K562 (cell line): ENCODE measurements at regions not wholly inside any gene's neighbourhood (a gene's known extent, or its start where the extent isn't known, plus 50 kb on each side); places are given as distances from the start of the nearest gene placed in this dataset.
"Not testable (repeated sequence)": the region's sequence is repeated elsewhere in the genome, so short reads cannot be mapped to it uniquely, and the experiment has no call there.

Source experiments
- ATAC-seq: fragments of 200-7000 bp; cut with Tn5 transposase; 3 replicates; pipeline ENCODE4 v1.9.1; 2020; ENCODE audit warnings: moderate library complexity
- BruUV-seq: library from RNA; stranded (reverse); fragments of 400-500 nt; replicated peaks from 2 replicates; lab custom pipeline; 2021; lab: Mats Ljungman, UMichigan
- CTCF ChIA-PET: fragments of 300-600 bp; formaldehyde crosslinking; extraction: SDS; loops from one replicate; lab custom pipeline; 2021; ENCODE audit warnings: low intra/inter-chr PET ratio; lab: Yijun Ruan, JAX
- POLR2A ChIA-PET: fragments of 300-600, 350-650 bp; sonication (Branson Sonifier 250); formaldehyde crosslinking; extraction: SDS; loops from one replicate; lab custom pipeline; 2021; ENCODE audit warnings: antibody characterized with exemption, inconsistent platforms; lab: Yijun Ruan, JAX
- DNase-seq, 4 experiments: peaks; one replicate each; pipeline versions ENCODE4 v3.0.0 to v3.0.0-alpha.2; 2011 to 2018; ENCODE audit warnings: low spot score in 3 of 4, mixed read lengths in 3 of 4; ENCODE audit errors: extremely low read depth in 1 of 4
- FAIRE-seq: peaks from 2 replicates; lab custom pipeline; 2011; peaks lifted over from hg19 to GRCh38; lab: Jason Lieb, UNC
- H2AFZ ChIP-seq: 2 replicates; pipeline ENCODE4 v1.6.0; 2011; ENCODE audit warnings: low read depth, low read length, control low read depth, inconsistent platforms
- H3K27ac ChIP-seq: fragments of 200-600 bp; 3 replicates; pipeline ENCODE4 v1.8.0; 2011; ENCODE audit warnings: low read depth, mild to moderate bottlenecking, control low read depth, inconsistent platforms, low read length, moderate library complexity, mixed read lengths; ENCODE audit errors: extremely low read depth
- H3K27me3 ChIP-seq, 2 experiments: fragments of 300-600 bp in 1 of 2; 2 replicates in 1 of 2; 3 replicates in 1 of 2; pipeline versions ENCODE4 v1.6.0 to v1.8.0; 2011; ENCODE audit warnings: inconsistent platforms in 2 of 2, low read length in 2 of 2, mild to moderate bottlenecking in 1 of 2, mixed read lengths in 1 of 2, moderate library complexity in 1 of 2; ENCODE audit not compliant: control insufficient read depth in 2 of 2, insufficient read depth in 2 of 2
- H3K36me3 ChIP-seq: fragments of 300-600 bp; 3 replicates; pipeline ENCODE4 v1.8.0; 2011; ENCODE audit warnings: mild to moderate bottlenecking, low read length, inconsistent platforms; ENCODE audit not compliant: control insufficient read depth, insufficient read depth
- H3K4me1 ChIP-seq, 2 experiments: fragments of 200-600 bp in 1 of 2; replicated peaks in 1 of 2; 2 replicates in 1 of 2; 3 replicates in 1 of 2; pipeline versions ENCODE4 v1.5.1 to v1.8.0; 2011; ENCODE audit warnings: inconsistent platforms in 2 of 2, low read length in 2 of 2, mild to moderate bottlenecking in 1 of 2, mixed read lengths in 1 of 2, moderate library complexity in 1 of 2; ENCODE audit not compliant: control insufficient read depth in 2 of 2, insufficient read depth in 2 of 2
- H3K4me2 ChIP-seq: 2 replicates; pipeline ENCODE4 v1.6.1; 2011; ENCODE audit warnings: low read length, control low read depth, inconsistent platforms, mixed read lengths; ENCODE audit not compliant: insufficient read depth
- H3K4me3 ChIP-seq: fragments of 200-600 bp; sonication (generic), shearing (Covaris generic); 2 replicates; pipeline ENCODE4 v1.5.1; 2016; ENCODE audit warnings: control low read depth, inconsistent platforms
- H3K79me2 ChIP-seq: fragments of 200-600 bp; 3 replicates; pipeline ENCODE4 v1.8.0; 2011; ENCODE audit warnings: low read length, inconsistent platforms; ENCODE audit not compliant: control insufficient read depth, insufficient read depth
- H3K9ac ChIP-seq, 2 experiments: 2 replicates each; pipeline versions ENCODE4 v1.6.0 to v1.6.1; 2011; ENCODE audit warnings: low read depth in 2 of 2, low read length in 2 of 2, control low read depth in 1 of 2, inconsistent platforms in 1 of 2, mild to moderate bottlenecking in 1 of 2, mixed read lengths in 1 of 2; ENCODE audit not compliant: insufficient read depth in 1 of 2
- H3K9me1 ChIP-seq: one replicate; pipeline ENCODE4 v1.6.0; 2011; ENCODE audit warnings: inconsistent platforms, mild to moderate bottlenecking, low read length, moderate library complexity; ENCODE audit not compliant: control insufficient read depth, insufficient read depth
- H3K9me3 ChIP-seq: replicated peaks from 2 replicates; pipeline ENCODE4 v1.5.1; 2011; ENCODE audit warnings: low read depth, low read length, inconsistent platforms; ENCODE audit not compliant: control insufficient read depth, insufficient read depth
- H4K20me1 ChIP-seq: replicated peaks from 2 replicates; pipeline ENCODE4 v1.6.1; 2011; ENCODE audit warnings: low read length, inconsistent platforms, mixed read lengths; ENCODE audit not compliant: control insufficient read depth, insufficient read depth
- MGA ChIP-seq: fragments of 450-650 bp; IDR thresholded peaks from 2 replicates; pipeline ENCODE4 v1.6.1; 2016; ENCODE audit warnings: mild to moderate bottlenecking, moderate library complexity
- WGBS: fragments of 100-300 bp; shearing (Covaris generic); methylation state at CpG from one replicate; pipeline ENCODE4 v1.1.6; 2016; ENCODE audit warnings: low coverage, mixed read lengths; ENCODE audit not compliant: insufficient coverage; ENCODE audit errors: missing lambda C conversion rate; 5-methylcytosine and 5-hydroxymethylcytosine counted together
- in situ Hi-C: fragments of 300-500 bp; cut with MboI; formaldehyde crosslinking; loops from 4 replicates; pipeline ENCODE4 v1.15.0; 2018; ENCODE audit warnings: inconsistent platforms, mixed read lengths
- intact Hi-C: fragments of 100-400 bp; cut with micrococcal nuclease; formaldehyde crosslinking; loops from 2 replicates; pipeline ENCODE4 v1.14.2; 2022

GRCh38 chr4:135900956-135901355 is 1631.3 kb downstream of the PCDH18 start (continued):
- TF ChIP-seq MGA, result no peak
- TF ChIP-seq, all 486 proteins: peak for 0

GRCh38 chr4:135864304-135864703 is 1662.7 kb upstream of the PABPC4L start:
- H3K27ac ChIP-seq, result not testable (repeated sequence)

More at GRCh38 chr4:135864304-135864703, 1662.7 kb upstream of the PABPC4L start:
- H3K27me3 ChIP-seq, H3K4me1 ChIP-seq, in situ Hi-C loops, intact Hi-C loops, H2AFZ ChIP-seq, H4K20me1 ChIP-seq, H3K36me3 ChIP-seq, ATAC-seq, H3K9me1 ChIP-seq, H3K4me2 ChIP-seq, POLR2A ChIA-PET, FAIRE-seq, H3K4me3 ChIP-seq, H3K9ac ChIP-seq, H3K79me2 ChIP-seq, BruUV-seq, H3K9me3 ChIP-seq, CTCF ChIA-PET: not testable (repeated sequence)
- peak in 1 of 4 experiments; percentile 10 for DNase-seq
- WGBS, result 0% methylated on average over 10 of the region's 10 CpGs
